MM.1S (cell line): ENCODE measurements at regions not wholly inside any gene's neighbourhood (a gene's known extent, or its start where the extent isn't known, plus 50 kb on each side); places are given as distances from the start of the nearest gene placed in this dataset.

Experiments used
- EZH2 ChIP-seq: fragments of 300-600 bp; sonication (generic); optimal IDR thresholded peaks from 2 replicates; pipeline ENCODE3; 2017; ENCODE audit warnings: low read depth, mild to moderate bottlenecking, antibody characterized with exemption, low read length, mixed read lengths
- TF ChIP-seq, protein P1 (sequence below): fragments of 300-600 bp; sonication (generic); IDR thresholded peaks from 2 replicates; pipeline ENCODE4 v1.5.1; 2016; ENCODE audit warnings: antibody characterized with exemption, low read length, mixed read lengths

DNA sequence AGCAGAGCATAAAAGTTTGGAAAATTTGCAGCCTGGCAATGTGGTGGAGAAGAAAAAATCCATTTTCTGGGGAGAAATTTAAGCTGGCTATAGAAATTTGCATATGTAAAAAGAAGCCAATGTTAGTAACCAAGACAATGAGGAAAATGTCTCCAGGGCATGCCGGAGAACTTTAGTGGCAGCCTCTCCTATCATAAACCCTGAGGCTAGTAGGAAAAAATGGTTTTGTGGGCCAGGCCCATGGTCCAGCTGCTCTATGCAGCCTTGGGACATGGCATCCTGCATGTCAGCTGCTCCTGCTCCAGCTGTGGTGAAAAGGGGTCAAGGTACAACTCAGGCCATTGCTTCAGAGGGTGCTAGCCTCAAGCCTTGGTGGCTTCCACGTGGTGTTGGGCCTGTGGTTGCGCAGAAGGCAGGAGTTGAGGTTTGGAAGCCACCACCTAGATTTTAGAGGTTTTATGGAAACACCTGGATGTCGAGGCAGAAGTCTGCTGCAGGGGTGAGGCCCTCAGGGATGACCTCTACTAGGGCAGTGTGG is 101.8 kb upstream of the SYNCRIP start:
- TF ChIP-seq, protein P1, sequence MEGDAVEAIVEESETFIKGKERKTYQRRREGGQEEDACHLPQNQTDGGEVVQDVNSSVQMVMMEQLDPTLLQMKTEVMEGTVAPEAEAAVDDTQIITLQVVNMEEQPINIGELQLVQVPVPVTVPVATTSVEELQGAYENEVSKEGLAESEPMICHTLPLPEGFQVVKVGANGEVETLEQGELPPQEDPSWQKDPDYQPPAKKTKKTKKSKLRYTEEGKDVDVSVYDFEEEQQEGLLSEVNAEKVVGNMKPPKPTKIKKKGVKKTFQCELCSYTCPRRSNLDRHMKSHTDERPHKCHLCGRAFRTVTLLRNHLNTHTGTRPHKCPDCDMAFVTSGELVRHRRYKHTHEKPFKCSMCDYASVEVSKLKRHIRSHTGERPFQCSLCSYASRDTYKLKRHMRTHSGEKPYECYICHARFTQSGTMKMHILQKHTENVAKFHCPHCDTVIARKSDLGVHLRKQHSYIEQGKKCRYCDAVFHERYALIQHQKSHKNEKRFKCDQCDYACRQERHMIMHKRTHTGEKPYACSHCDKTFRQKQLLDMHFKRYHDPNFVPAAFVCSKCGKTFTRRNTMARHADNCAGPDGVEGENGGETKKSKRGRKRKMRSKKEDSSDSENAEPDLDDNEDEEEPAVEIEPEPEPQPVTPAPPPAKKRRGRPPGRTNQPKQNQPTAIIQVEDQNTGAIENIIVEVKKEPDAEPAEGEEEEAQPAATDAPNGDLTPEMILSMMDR: no peak
- no peak for TF ChIP-seq EZH2
